ENCODE measurements at regions not wholly inside any gene's neighbourhood (a gene's known extent, or its start where the extent isn't known, plus 50 kb on each side); places are given as distances from the start of the nearest gene placed in this dataset.
"Not testable (repeated sequence)": the region's sequence is repeated elsewhere in the genome, so short reads cannot be mapped to it uniquely, and the experiment has no call there.

DNA sequence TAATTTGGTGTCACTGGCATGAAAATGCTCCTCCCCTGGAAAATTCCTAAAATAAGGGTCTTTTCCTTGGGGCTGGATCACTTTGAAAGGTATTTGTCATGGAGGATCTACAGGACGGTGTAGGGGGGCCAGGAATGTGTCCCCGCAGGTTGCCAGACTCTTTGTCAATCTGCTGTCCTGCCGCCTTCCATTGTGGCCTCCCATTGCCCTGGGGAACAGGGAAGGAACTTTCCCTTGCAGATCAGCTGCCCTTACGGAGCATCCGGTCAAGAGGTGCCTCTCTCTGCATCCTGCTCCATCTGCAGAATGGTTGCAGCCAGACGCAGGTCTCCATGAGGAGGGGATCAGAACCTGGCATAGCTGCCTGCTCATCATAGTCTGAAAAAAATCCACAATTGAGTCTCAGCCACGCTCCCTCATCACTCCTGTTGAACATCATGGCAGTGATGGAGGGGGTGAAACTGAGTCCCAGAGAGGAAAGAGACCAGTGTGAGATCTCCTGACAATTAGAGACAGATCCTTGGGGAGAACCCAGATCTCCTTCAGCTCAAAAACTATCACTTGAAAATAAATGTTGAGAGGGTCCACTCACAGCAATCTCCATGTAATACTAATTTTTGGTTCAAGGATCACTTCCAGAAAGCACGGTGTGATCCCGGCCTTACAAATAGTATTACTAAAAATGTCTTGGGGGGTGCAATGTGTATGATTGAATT is 244.8 kb downstream of the MYCN start:
- TF ChIP-seq, protein P1, sequence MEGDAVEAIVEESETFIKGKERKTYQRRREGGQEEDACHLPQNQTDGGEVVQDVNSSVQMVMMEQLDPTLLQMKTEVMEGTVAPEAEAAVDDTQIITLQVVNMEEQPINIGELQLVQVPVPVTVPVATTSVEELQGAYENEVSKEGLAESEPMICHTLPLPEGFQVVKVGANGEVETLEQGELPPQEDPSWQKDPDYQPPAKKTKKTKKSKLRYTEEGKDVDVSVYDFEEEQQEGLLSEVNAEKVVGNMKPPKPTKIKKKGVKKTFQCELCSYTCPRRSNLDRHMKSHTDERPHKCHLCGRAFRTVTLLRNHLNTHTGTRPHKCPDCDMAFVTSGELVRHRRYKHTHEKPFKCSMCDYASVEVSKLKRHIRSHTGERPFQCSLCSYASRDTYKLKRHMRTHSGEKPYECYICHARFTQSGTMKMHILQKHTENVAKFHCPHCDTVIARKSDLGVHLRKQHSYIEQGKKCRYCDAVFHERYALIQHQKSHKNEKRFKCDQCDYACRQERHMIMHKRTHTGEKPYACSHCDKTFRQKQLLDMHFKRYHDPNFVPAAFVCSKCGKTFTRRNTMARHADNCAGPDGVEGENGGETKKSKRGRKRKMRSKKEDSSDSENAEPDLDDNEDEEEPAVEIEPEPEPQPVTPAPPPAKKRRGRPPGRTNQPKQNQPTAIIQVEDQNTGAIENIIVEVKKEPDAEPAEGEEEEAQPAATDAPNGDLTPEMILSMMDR (IDR thresholded peaks at IDR 0.05; ENCODE audit: borderline replicate concordance, insufficient read depth, low read depth, low read length): no peak
- H3K4me3 ChIP-seq (ENCODE audit: low read depth, low read length): no peak overlapping the region

DNA sequence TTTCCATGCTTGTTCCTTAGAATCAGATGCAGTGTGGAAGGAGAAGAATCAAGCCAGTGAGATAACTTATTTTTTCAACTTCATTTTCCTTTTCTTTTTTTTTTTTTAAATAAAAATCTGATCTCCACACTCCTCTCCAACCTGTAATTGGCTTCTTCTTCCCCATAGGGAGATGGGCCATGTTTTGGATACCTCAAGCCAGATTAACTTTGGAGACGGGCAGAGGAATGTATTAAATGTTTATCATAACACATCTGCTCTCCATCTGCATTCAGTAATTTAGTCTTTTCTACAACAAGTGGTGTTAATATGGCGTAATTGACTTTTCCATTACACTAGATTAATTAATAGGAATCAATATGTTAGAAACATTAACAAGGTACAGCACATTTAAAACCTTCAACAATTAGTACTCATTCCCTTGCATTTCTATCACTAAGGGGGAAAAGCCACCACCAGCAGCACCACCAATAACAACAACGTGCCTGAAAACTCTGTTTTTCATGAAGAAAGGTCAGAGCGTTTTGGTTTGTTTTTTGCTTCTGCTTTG is 244.1 kb downstream of the MYCN start:
- TF ChIP-seq, protein P1 (IDR thresholded peaks at IDR 0.05; ENCODE audit: borderline replicate concordance, insufficient read depth, low read depth, low read length): no peak

DNA sequence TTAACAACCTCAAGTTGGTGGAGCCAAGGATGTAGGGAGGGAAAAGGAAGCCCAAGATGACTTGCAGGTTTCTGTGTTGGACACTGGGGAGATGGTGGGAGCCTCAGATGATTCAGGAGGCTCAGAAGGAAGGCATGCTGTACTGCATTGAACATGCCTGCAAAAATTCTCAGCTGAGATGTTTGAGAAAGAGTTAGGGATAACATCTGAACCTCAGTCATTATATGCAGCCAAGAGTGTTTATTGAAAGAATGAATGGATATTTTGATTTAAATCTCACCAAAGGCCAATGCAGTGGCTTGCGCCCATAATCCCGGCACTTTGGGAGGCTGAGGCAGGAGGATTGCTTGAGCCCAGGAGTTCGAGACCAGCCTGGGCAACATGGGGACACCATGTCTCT is 243.0 kb downstream of the MYCN start:
- TF ChIP-seq, protein P1 (IDR thresholded peaks at IDR 0.05; ENCODE audit: borderline replicate concordance, insufficient read depth, low read depth, low read length): no peak

More for the DNA sequence above, 244.1 kb downstream of the MYCN start:
- H3K4me3 ChIP-seq (ENCODE audit: low read depth, low read length): no peak overlapping the region

DNA sequence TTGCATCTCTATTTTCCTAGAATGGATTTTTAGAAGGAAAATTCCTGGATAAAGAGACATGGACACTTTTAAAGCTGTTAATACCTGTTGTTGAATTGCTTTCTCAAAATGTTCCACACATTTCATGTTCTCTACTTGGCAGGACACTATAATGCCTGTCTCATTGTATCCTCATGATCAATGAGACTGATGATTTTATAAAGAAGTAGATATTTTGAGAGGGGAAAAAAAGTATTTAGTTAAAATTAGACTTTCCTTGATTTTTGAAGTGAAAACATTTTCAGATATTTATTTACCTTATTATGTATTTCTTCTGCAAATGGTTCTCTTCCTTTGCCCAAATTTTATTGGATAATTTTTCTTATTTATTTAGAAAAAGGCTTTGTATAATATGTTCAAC is 242.5 kb downstream of the MYCN start:
- H3K4me3 ChIP-seq (ENCODE audit: low read depth, low read length): no peak overlapping the region
- TF ChIP-seq, protein P1 (IDR thresholded peaks at IDR 0.05; ENCODE audit: borderline replicate concordance, insufficient read depth, low read depth, low read length): no peak

More for the DNA sequence above, 243.0 kb downstream of the MYCN start:
- H3K4me3 ChIP-seq (ENCODE audit: low read depth, low read length): no peak overlapping the region

DNA sequence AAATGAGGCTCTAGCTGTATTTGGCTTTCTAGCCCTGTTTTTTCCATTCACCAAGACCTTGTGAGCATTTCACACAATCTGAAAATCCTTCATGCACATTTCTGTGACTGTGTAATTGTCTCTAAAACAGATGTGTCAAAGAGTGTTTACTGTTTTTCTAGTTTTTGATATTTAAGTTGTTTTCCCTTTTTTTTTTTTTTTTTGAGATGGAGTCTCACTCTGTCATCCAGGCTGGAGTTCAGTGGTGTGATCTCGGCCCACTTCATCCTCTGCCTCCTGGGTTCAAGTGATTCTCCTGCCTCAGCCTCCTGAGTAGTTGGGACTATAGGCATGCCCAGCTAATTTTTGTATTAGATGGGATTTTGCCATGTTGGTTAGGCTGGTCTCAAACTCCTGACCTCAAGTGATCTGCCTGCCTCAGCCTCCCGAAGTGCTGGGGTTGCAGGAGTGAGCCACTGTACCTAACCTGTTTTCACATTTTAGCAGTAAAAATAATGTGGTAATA is 242.0 kb downstream of the MYCN start:
- H3K4me3 ChIP-seq (ENCODE audit: low read depth, low read length): not testable (repeated sequence)

DNA sequence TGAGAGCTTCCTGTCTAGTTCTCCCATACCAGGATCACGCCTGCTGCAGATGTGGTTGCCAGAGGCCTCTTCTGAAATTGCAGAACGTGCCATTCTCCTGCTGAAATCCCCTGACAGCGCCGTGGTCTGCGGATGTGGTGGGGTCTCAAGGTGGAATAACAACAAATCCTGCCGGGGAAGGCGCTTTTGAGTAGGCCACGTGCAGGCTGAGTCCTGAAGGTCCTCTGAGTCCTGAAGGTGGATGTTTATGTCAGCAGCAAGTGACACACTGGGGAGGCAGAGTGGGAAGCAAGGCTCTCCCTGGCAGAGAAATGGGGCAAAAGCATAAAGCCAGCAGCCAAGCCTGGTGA is 241.4 kb downstream of the MYCN start:
- H3K4me3 ChIP-seq (ENCODE audit: low read depth, low read length): no peak overlapping the region
- TF ChIP-seq, protein P1 (IDR thresholded peaks at IDR 0.05; ENCODE audit: borderline replicate concordance, insufficient read depth, low read depth, low read length): no peak

DNA sequence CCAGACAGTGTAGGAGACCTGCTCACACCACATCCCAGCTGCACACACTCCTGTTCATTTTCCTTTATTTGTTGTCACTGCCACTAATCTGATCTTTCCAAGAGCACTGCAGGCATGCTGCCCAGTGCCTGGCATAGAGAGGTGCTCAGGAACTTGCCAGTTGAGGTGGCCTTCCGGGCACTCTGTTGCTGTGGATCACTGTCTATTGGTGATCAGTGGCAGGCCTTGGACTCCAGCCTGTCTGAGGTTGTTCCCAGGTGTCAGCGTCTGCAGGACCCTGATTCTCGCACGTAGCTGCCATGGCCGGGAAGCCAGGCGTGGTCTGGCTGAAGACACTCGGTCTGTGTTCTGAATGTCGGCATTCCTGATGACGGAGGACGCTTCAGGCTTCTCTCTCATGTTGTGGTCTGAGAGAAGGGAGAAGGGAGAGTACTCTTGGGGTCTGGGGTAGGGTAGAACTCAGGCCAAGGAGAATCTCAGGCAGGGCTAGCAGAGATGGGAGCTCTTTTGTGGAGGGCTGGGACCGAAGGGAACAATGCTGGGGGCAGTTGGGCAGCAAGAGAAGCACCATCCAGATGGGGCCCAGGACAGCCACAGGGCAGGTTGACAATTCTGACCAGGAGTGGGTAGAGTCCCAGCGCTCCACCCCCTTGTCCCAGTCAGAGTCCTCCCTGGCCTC is 240.9 kb downstream of the MYCN start:
- TF ChIP-seq, protein P1 (IDR thresholded peaks at IDR 0.05; ENCODE audit: borderline replicate concordance, insufficient read depth, low read depth, low read length): no peak
- no peak overlapping the region for H3K4me3 ChIP-seq (ENCODE audit: low read depth, low read length)
